Activated CD4-positive, CD25-positive, alpha-beta regulatory T cell treated with anti-CD3 and anti-CD28 coated beads, Interleukin-2, amount 50 U/mL, for 16 hours (primary cell): ENCODE measurements at regions not wholly inside any gene's neighbourhood (a gene's known extent, or its start where the extent isn't known, plus 50 kb on each side); places are given as distances from the start of the nearest gene placed in this dataset.
"Not testable (repeated sequence)": the region's sequence is repeated elsewhere in the genome, so short reads cannot be mapped to it uniquely, and the experiment has no call there.

Source experiments
- DNase-seq: peaks from one replicate; pipeline ENCODE4 v3.0.0-alpha.2; 2020; ENCODE audit warnings: low read depth, low spot score

- DNase-seq: no peak
These were observed 104.2 kb upstream of the TET2 start for GRCh38 chr4:105042451-105042850.

GRCh38 chr4:105050896-105051295, 95.8 kb upstream of the TET2 start:
- no peak for DNase-seq

GRCh38 chr4:105057370-105058105, 89.1 kb upstream of the TET2 start:
- no peak for DNase-seq

GRCh38 chr4:105058177-105058812, 88.4 kb upstream of the TET2 start:
- no peak for DNase-seq

- no peak for DNase-seq
These were observed 87.3 kb upstream of the TET2 start for GRCh38 chr4:105059337-105059736.

- no peak for DNase-seq
These were observed 86.0 kb upstream of the TET2 start for GRCh38 chr4:105060628-105061027.

GRCh38 chr4:105061136-105061696, 85.5 kb upstream of the TET2 start:
- DNase-seq: peak; percentile 9

- no peak for DNase-seq
These were observed 84.9 kb upstream of the TET2 start for GRCh38 chr4:105061731-105062130.

- no peak for DNase-seq
These were observed 80.3 kb upstream of the TET2 start for GRCh38 chr4:105066401-105066800.

GRCh38 chr4:105067431-105067830, 79.2 kb upstream of the TET2 start:
- no peak for DNase-seq

- no peak for DNase-seq
These were observed 78.7 kb upstream of the TET2 start for GRCh38 chr4:105067946-105068345.

- no peak for DNase-seq
These were observed 78.2 kb upstream of the TET2 start for GRCh38 chr4:105068516-105068915.

- DNase-seq: not testable (repeated sequence)
These were observed 74.6 kb upstream of the TET2 start for GRCh38 chr4:105072095-105072494.

GRCh38 chr4:105074097-105074496, 72.6 kb upstream of the TET2 start:
- DNase-seq: no peak

- no peak for DNase-seq
These were observed 71.6 kb upstream of the TET2 start for GRCh38 chr4:105075045-105075444.

- DNase-seq: no peak
These were observed 58.4 kb upstream of the TET2 start for GRCh38 chr4:105088110-105088879.

GRCh38 chr4:105092356-105092755, 54.3 kb upstream of the TET2 start:
- DNase-seq: no peak

- DNase-seq: no peak
These were observed 53.9 kb upstream of the TET2 start for GRCh38 chr4:105092768-105093167.

- no peak for DNase-seq
These were observed 52.7 kb upstream of the TET2 start for GRCh38 chr4:105093975-105094374.
